Natural killer cell (primary cell): ENCODE measurements at regions not wholly inside any gene's neighbourhood (a gene's known extent, or its start where the extent isn't known, plus 50 kb on each side); places are given as distances from the start of the nearest gene placed in this dataset.

Experiments used
- ATAC-seq, 3 donors: fragments of 150-1000 bp in 2 of 3; fragments of 200-7000 bp in 1 of 3; cut with Tn5 transposase; 1 replicate in 1 of 3; 2 replicates in 2 of 3; pipeline ENCODE4 v1.10.0; 2021; ENCODE audit warnings: mild to moderate bottlenecking in 2 of 3, moderate library complexity in 2 of 3
- DNase-seq, 2 donors: peaks; one replicate each; pipeline versions ENCODE4 v3.0.0 to v3.0.0-alpha.2; 2013 to 2021; ENCODE audit warnings: mixed read lengths in 1 of 2
- H3K27ac ChIP-seq: one replicate; pipeline ENCODE4 v1.5.1; 2013; ENCODE audit warnings: mild to moderate bottlenecking, low read length
- H3K27me3 ChIP-seq: one replicate; pipeline ENCODE4 v1.6.1; 2013; ENCODE audit warnings: low read length; ENCODE audit not compliant: control insufficient read depth, insufficient read depth
- H3K36me3 ChIP-seq: one replicate; pipeline ENCODE4 v1.6.1; 2013; ENCODE audit warnings: low read length; ENCODE audit not compliant: control insufficient read depth, insufficient read depth
- H3K4me1 ChIP-seq: one replicate; pipeline ENCODE4 v1.6.1; 2013; ENCODE audit warnings: low read length; ENCODE audit not compliant: control insufficient read depth, insufficient read depth
- H3K4me3 ChIP-seq: one replicate; pipeline ENCODE4 v1.5.1; 2013; ENCODE audit warnings: low read length
- H3K9me3 ChIP-seq: one replicate; pipeline ENCODE4 v1.6.1; 2013; ENCODE audit warnings: low read length; ENCODE audit not compliant: control insufficient read depth, insufficient read depth
- H3K27ac Mint-ChIP-seq, 2 donors: one replicate each; pipeline ENCODE4 v1.8.0; 2022; ENCODE audit warnings: mild to moderate bottlenecking in 2 of 2, mixed read lengths in 2 of 2, moderate library complexity in 1 of 2
- H3K27me3 Mint-ChIP-seq, 2 donors: one replicate each; pipeline ENCODE4 v1.8.0; 2022; ENCODE audit warnings: low read depth in 2 of 2, mixed read lengths in 2 of 2
- H3K36me3 Mint-ChIP-seq: one replicate; pipeline ENCODE4 v1.8.0; 2022; ENCODE audit warnings: mixed read lengths
- H3K4me1 Mint-ChIP-seq, 2 donors: one replicate each; pipeline ENCODE4 v1.8.0; 2022; ENCODE audit warnings: mixed read lengths in 2 of 2
- H3K4me3 Mint-ChIP-seq: one replicate; pipeline ENCODE4 v1.8.0; 2022; ENCODE audit warnings: mild to moderate bottlenecking, moderate library complexity, mixed read lengths
- H3K9me3 Mint-ChIP-seq, 2 donors: one replicate each; pipeline ENCODE4 v1.8.0; 2022; ENCODE audit warnings: mixed read lengths in 2 of 2
- WGBS: methylation state at CpG from one replicate; pipeline ENCODE4 v1.1.7; 2013; ENCODE audit warnings: missing lambda C conversion rate; ENCODE audit not compliant: insufficient coverage; 5-methylcytosine and 5-hydroxymethylcytosine counted together
- intact Hi-C: fragments of 100-400 bp; cut with micrococcal nuclease; formaldehyde crosslinking; loops from one replicate; pipeline ENCODE4 v1.14.2; 2022
- TF ChIP-seq, protein P1 (sequence below): fragments of 200-600 bp; IDR thresholded peaks from one replicate; pipeline ENCODE4 v1.8.0; 2022; ENCODE audit warnings: antibody characterized with exemption

DNA sequence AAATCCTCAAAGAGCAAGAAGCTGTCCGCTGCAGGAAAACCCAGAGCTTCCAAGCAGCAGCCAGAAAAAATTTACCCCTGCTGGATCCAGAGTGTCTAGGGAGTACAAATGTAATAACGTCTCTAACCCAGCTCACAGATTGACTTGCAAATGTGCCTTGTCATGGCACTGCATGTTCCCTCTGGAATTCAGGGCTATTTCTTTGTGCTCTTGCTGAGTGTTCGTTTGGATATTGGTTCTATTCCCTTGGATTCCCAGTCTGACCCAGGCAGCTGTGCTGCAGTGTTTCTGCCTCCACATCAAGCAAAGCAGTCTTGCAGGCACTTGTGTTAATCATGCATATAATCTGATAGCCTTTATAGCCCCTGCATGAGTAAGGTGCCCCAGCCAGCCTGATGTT lies 209.9 kb upstream of the GHITM start:
- Mint-ChIP-seq H3K36me3 (no peaks in the 10 kb centered on the region), H3K27ac (no peak overlapping the region), H3K9me3 (no peaks in the 10 kb centered on the region), H3K4me1 (no peaks in the 10 kb centered on the region), H3K4me3 (no peak overlapping the region), H3K27me3 (peaks cover 10 to 15% of the 10 kb centered on the region in 2 donors)
- H3K27ac ChIP-seq, result no peak overlapping the region
- DNase-seq (no peak), ATAC-seq (no peak)
- H3K9me3 ChIP-seq, result no peaks in the 10 kb centered on the region
- no peaks in the 10 kb centered on the region for H3K27me3 ChIP-seq
- H3K4me3 ChIP-seq, result no peak overlapping the region
- H3K36me3 ChIP-seq, result no peaks in the 10 kb centered on the region
- TF ChIP-seq, protein P1, sequence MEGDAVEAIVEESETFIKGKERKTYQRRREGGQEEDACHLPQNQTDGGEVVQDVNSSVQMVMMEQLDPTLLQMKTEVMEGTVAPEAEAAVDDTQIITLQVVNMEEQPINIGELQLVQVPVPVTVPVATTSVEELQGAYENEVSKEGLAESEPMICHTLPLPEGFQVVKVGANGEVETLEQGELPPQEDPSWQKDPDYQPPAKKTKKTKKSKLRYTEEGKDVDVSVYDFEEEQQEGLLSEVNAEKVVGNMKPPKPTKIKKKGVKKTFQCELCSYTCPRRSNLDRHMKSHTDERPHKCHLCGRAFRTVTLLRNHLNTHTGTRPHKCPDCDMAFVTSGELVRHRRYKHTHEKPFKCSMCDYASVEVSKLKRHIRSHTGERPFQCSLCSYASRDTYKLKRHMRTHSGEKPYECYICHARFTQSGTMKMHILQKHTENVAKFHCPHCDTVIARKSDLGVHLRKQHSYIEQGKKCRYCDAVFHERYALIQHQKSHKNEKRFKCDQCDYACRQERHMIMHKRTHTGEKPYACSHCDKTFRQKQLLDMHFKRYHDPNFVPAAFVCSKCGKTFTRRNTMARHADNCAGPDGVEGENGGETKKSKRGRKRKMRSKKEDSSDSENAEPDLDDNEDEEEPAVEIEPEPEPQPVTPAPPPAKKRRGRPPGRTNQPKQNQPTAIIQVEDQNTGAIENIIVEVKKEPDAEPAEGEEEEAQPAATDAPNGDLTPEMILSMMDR, result no peak
- H3K4me1 ChIP-seq, result no peaks in the 10 kb centered on the region
- WGBS, result 67% methylated on average over 3 of the region's 3 CpGs
- intact Hi-C loops, result no loop called here

DNA sequence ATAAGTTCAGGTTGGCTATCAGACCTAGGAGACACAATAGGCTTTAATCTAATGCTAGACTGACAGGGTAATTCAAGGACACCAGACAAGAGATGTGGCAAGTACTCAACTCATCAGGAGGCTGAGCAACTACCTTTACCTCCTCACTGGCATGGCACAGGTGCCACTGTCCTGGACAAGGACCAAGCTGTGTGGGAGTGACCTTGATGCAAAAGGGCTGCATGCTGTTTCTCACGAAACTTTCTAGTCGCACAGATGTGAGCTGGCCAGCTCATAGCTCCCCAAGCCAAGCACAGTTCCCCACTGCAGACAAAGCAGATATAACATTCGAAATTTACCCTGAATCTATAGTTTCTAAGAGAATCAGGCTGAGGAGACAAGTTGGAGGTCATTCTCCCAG lies 207.6 kb upstream of the GHITM start:
- Histone ChIP-seq H3K4me1 (no peaks in the 10 kb centered on the region), H3K36me3 (no peaks in the 10 kb centered on the region), H3K9me3 (no peaks in the 10 kb centered on the region), H3K4me3 (no peak overlapping the region), H3K27ac (no peak overlapping the region), H3K27me3 (no peaks in the 10 kb centered on the region)
- Mint-ChIP-seq H3K9me3 (no peaks in the 10 kb centered on the region), H3K4me1 (no peaks in the 10 kb centered on the region), H3K27ac (no peak overlapping the region), H3K36me3 (no peaks in the 10 kb centered on the region), H3K27me3 (no peaks in the 10 kb centered on the region), H3K4me3 (no peak overlapping the region)
- intact Hi-C loops, result no loop called here
- TF ChIP-seq, protein P1, result no peak
- ATAC-seq (no peak), DNase-seq (no peak)
- 47% methylated on average over 3 of the region's 3 CpGs for WGBS

DNA sequence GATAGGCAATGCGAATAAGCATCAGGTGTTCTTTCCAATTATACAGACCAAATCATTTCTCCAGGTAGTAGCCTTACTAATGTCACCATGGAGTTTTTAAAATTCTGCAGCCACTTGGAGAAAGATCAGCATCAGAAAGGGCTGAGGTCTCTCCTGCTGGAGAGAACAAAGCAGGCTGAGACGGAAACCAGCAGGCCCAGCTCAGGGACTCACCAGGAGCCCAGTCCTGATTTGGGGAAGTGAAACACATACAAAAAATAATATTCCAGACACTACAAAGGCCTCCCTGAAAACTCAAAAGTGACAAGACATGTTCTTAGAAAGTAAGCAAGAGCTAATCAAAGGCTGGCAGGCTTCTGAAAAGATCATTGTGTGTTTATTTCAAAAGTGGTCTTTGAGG lies 207.1 kb upstream of the GHITM start:
- 90% methylated on average over 2 of the region's 2 CpGs for WGBS
- no peaks in the 10 kb centered on the region for H3K9me3 ChIP-seq
- no peak overlapping the region for H3K4me3 Mint-ChIP-seq
- intact Hi-C loops, result no loop called here
- H3K36me3 ChIP-seq, result no peaks in the 10 kb centered on the region
- H3K4me3 ChIP-seq, result no peak overlapping the region
- no peaks in the 10 kb centered on the region for H3K27me3 Mint-ChIP-seq
- H3K27ac Mint-ChIP-seq, result no peak overlapping the region
- ATAC-seq (no peak), DNase-seq (no peak)
- TF ChIP-seq, protein P1, result no peak
- H3K36me3 Mint-ChIP-seq, result no peaks in the 10 kb centered on the region
- no peaks in the 10 kb centered on the region for H3K27me3 ChIP-seq
- no peaks in the 10 kb centered on the region for H3K4me1 Mint-ChIP-seq
- H3K27ac ChIP-seq, result no peak overlapping the region
- no peaks in the 10 kb centered on the region for H3K4me1 ChIP-seq
- H3K9me3 Mint-ChIP-seq, result no peaks in the 10 kb centered on the region

DNA sequence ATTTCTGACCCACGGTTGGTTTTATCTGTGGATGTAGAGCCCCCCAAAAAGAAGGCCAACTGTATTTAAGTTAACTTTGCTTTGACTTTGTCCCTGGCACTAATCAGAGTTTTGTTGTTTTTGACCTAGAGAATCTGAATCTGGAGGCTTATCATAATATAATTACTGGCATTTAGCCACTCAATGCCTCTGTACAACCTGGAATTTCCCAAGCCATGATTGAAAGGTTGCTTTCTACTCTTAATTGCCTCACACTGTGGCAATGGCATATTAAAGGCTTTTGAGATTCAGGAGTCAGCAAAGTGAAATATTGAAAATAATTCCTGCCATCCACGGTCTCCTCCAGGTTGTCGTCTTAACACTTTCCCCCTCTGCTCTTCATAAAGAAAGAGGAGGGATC lies 205.2 kb upstream of the GHITM start:
- Histone ChIP-seq H3K27ac (no peak overlapping the region), H3K4me3 (no peak overlapping the region), H3K4me1 (no peaks in the 10 kb centered on the region), H3K9me3 (no peaks in the 10 kb centered on the region), H3K27me3 (no peaks in the 10 kb centered on the region), H3K36me3 (no peaks in the 10 kb centered on the region)
- no peak for DNase-seq
- H3K4me1 Mint-ChIP-seq, result no peaks in the 10 kb centered on the region
- no peak for ATAC-seq
- 90% methylated on average over 3 of the region's 3 CpGs for WGBS
- no peaks in the 10 kb centered on the region for H3K27me3 Mint-ChIP-seq
- no peaks in the 10 kb centered on the region for H3K36me3 Mint-ChIP-seq
- H3K4me3 Mint-ChIP-seq, result no peak overlapping the region
- TF ChIP-seq, protein P1, result no peak
- H3K27ac Mint-ChIP-seq, result no peak overlapping the region
- intact Hi-C loops, result no loop called here
- H3K9me3 Mint-ChIP-seq, result no peaks in the 10 kb centered on the region
